ENCODE measurements at regions not wholly inside any gene's neighbourhood (a gene's known extent, or its start where the extent isn't known, plus 50 kb on each side); places are given as distances from the start of the nearest gene placed in this dataset.
A peak's percentile ranks its signal among the peaks of the same experiment; 100 is the strongest.
"Not testable (repeated sequence)": the region's sequence is repeated elsewhere in the genome, so short reads cannot be mapped to it uniquely, and the experiment has no call there.

GRCh38 chrX:25442499-25442898, 426.7 kb upstream of the ARX start:
- Mint-ChIP-seq H3K4me1 (ENCODE audit: low read depth) (no peaks in the 10 kb centered on the region), H3K27me3 (ENCODE audit: insufficient read depth) (no peaks in the 10 kb centered on the region), H3K9me3 (no peaks in the 10 kb centered on the region), H3K27ac (no peak overlapping the region), H3K4me3 (no peak overlapping the region), H3K36me3 (ENCODE audit: low read depth) (no peaks in the 10 kb centered on the region)
- DNase-seq (ENCODE audit: low spot score), result no peak
- intact Hi-C loops (cut with micrococcal nuclease), result no loop called here

GRCh38 chrX:25433307-25433706, 417.5 kb upstream of the ARX start:
- no peak overlapping the region for H3K27ac Mint-ChIP-seq
- no peaks in the 10 kb centered on the region for H3K4me1 Mint-ChIP-seq (ENCODE audit: low read depth)
- no peaks in the 10 kb centered on the region for H3K9me3 Mint-ChIP-seq
- intact Hi-C loops (cut with micrococcal nuclease), result no loop called here
- H3K27me3 Mint-ChIP-seq (ENCODE audit: insufficient read depth), result no peaks in the 10 kb centered on the region
- no peak overlapping the region for H3K4me3 Mint-ChIP-seq
- no peak for DNase-seq (ENCODE audit: low spot score)
- no peaks in the 10 kb centered on the region for H3K36me3 Mint-ChIP-seq (ENCODE audit: low read depth)

GRCh38 chrX:25432396-25432795, 416.6 kb upstream of the ARX start:
- Mint-ChIP-seq H3K36me3 (ENCODE audit: low read depth) (no peaks in the 10 kb centered on the region), H3K4me1 (ENCODE audit: low read depth) (no peaks in the 10 kb centered on the region), H3K4me3 (no peak overlapping the region), H3K9me3 (peaks cover 3% of the 10 kb centered on the region), H3K27ac (no peak overlapping the region), H3K27me3 (ENCODE audit: insufficient read depth) (no peaks in the 10 kb centered on the region)
- no peak for DNase-seq (ENCODE audit: low spot score)
- intact Hi-C loops (cut with micrococcal nuclease), result no loop called here

- Mint-ChIP-seq H3K4me3 (no peak overlapping the region), H3K36me3 (ENCODE audit: low read depth) (no peaks in the 10 kb centered on the region), H3K4me1 (ENCODE audit: low read depth) (no peaks in the 10 kb centered on the region), H3K9me3 (peaks cover 8% of the 10 kb centered on the region), H3K27me3 (ENCODE audit: insufficient read depth) (no peaks in the 10 kb centered on the region), H3K27ac (no peak overlapping the region)
- intact Hi-C loops (cut with micrococcal nuclease), result no loop called here
- DNase-seq (ENCODE audit: low spot score), result no peak
Measured at GRCh38 chrX:25427873-25428555, 412.2 kb upstream of the ARX start.

- DNase-seq (ENCODE audit: low spot score); intact Hi-C loops (cut with micrococcal nuclease); H3K9me3 Mint-ChIP-seq; H3K27me3 Mint-ChIP-seq (ENCODE audit: insufficient read depth); H3K4me1 Mint-ChIP-seq (ENCODE audit: low read depth); H3K27ac Mint-ChIP-seq; H3K36me3 Mint-ChIP-seq (ENCODE audit: low read depth); H3K4me3 Mint-ChIP-seq: not testable (repeated sequence)
Measured at GRCh38 chrX:25404163-25404562, 388.4 kb upstream of the ARX start.

- H3K27ac Mint-ChIP-seq, result no peak overlapping the region
- intact Hi-C loops (cut with micrococcal nuclease), result no loop called here
- no peak overlapping the region for H3K4me3 Mint-ChIP-seq
Measured at GRCh38 chrX:25389266-25389665, 373.5 kb upstream of the ARX start.

GRCh38 chrX:25383196-25383595, 367.4 kb upstream of the ARX start:
- no peak for DNase-seq (ENCODE audit: low spot score)
- H3K27me3 Mint-ChIP-seq (ENCODE audit: insufficient read depth), result no peaks in the 10 kb centered on the region
- H3K9me3 Mint-ChIP-seq, result no peaks in the 10 kb centered on the region
- H3K36me3 Mint-ChIP-seq (ENCODE audit: low read depth), result no peaks in the 10 kb centered on the region
- no peak overlapping the region for H3K27ac Mint-ChIP-seq
- intact Hi-C loops (cut with micrococcal nuclease), result no loop called here
- H3K4me1 Mint-ChIP-seq (ENCODE audit: low read depth), result no peaks in the 10 kb centered on the region
- H3K4me3 Mint-ChIP-seq, result no peak overlapping the region

More at GRCh38 chrX:25389266-25389665, 373.5 kb upstream of the ARX start:
- no peaks in the 10 kb centered on the region for H3K4me1 Mint-ChIP-seq (ENCODE audit: low read depth)
- H3K36me3 Mint-ChIP-seq (ENCODE audit: low read depth), result no peaks in the 10 kb centered on the region
- DNase-seq (ENCODE audit: low spot score), result no peak
- no peaks in the 10 kb centered on the region for H3K27me3 Mint-ChIP-seq (ENCODE audit: insufficient read depth)
- peaks cover 4% of the 10 kb centered on the region for H3K9me3 Mint-ChIP-seq

GRCh38 chrX:25356456-25356855, 340.7 kb upstream of the ARX start:
- Mint-ChIP-seq H3K4me1 (ENCODE audit: low read depth) (no peaks in the 10 kb centered on the region), H3K27ac (no peak overlapping the region), H3K4me3 (no peak overlapping the region), H3K27me3 (ENCODE audit: insufficient read depth) (no peaks in the 10 kb centered on the region), H3K36me3 (ENCODE audit: low read depth) (no peaks in the 10 kb centered on the region), H3K9me3 (no peaks in the 10 kb centered on the region)
- DNase-seq (ENCODE audit: low spot score), result no peak
- intact Hi-C loops (cut with micrococcal nuclease), result no loop called here

GRCh38 chrX:25344161-25344936, 328.6 kb upstream of the ARX start:
- no peaks in the 10 kb centered on the region for H3K36me3 Mint-ChIP-seq (ENCODE audit: low read depth)
- H3K4me1 Mint-ChIP-seq (ENCODE audit: low read depth), result no peaks in the 10 kb centered on the region
- H3K27ac Mint-ChIP-seq, result no peak overlapping the region
- no peak for DNase-seq (ENCODE audit: low spot score)
- intact Hi-C loops (cut with micrococcal nuclease), result no loop called here
- no peaks in the 10 kb centered on the region for H3K9me3 Mint-ChIP-seq
- H3K4me3 Mint-ChIP-seq, result no peak overlapping the region
- no peaks in the 10 kb centered on the region for H3K27me3 Mint-ChIP-seq (ENCODE audit: insufficient read depth)

GRCh38 chrX:25343060-25343459, 327.3 kb upstream of the ARX start:
- H3K27me3 Mint-ChIP-seq (ENCODE audit: insufficient read depth), result no peaks in the 10 kb centered on the region
- no peak overlapping the region for H3K27ac Mint-ChIP-seq
- intact Hi-C loops (cut with micrococcal nuclease), result no loop called here
- no peaks in the 10 kb centered on the region for H3K36me3 Mint-ChIP-seq (ENCODE audit: low read depth)
- H3K4me3 Mint-ChIP-seq, result no peak overlapping the region
- H3K4me1 Mint-ChIP-seq (ENCODE audit: low read depth), result no peaks in the 10 kb centered on the region
- DNase-seq (ENCODE audit: low spot score), result no peak
- no peaks in the 10 kb centered on the region for H3K9me3 Mint-ChIP-seq

- no peaks in the 10 kb centered on the region for H3K36me3 Mint-ChIP-seq (ENCODE audit: low read depth)
- intact Hi-C loops (cut with micrococcal nuclease), result no loop called here
- DNase-seq (ENCODE audit: low spot score), result no peak
- H3K27ac Mint-ChIP-seq, result peak overlapping the region; percentile 55
- no peaks in the 10 kb centered on the region for H3K9me3 Mint-ChIP-seq
- H3K4me1 Mint-ChIP-seq (ENCODE audit: low read depth), result no peaks in the 10 kb centered on the region
- H3K27me3 Mint-ChIP-seq (ENCODE audit: insufficient read depth), result no peaks in the 10 kb centered on the region
- H3K4me3 Mint-ChIP-seq, result no peak overlapping the region
Measured at GRCh38 chrX:25337841-25338240, 322.1 kb upstream of the ARX start.

GRCh38 chrX:25300994-25301393, 285.2 kb upstream of the ARX start:
- Mint-ChIP-seq H3K4me1 (ENCODE audit: low read depth) (no peaks in the 10 kb centered on the region), H3K27me3 (ENCODE audit: insufficient read depth) (no peaks in the 10 kb centered on the region), H3K4me3 (no peak overlapping the region), H3K36me3 (ENCODE audit: low read depth) (no peaks in the 10 kb centered on the region), H3K9me3 (no peaks in the 10 kb centered on the region), H3K27ac (no peak overlapping the region)
- intact Hi-C loops (cut with micrococcal nuclease), result no loop called here
- no peak for DNase-seq (ENCODE audit: low spot score)

- intact Hi-C loops (cut with micrococcal nuclease), result no loop called here
- Mint-ChIP-seq H3K9me3 (no peaks in the 10 kb centered on the region), H3K27me3 (ENCODE audit: insufficient read depth) (no peaks in the 10 kb centered on the region), H3K4me3 (no peak overlapping the region), H3K36me3 (ENCODE audit: low read depth) (no peaks in the 10 kb centered on the region), H3K27ac (no peak overlapping the region), H3K4me1 (ENCODE audit: low read depth) (no peaks in the 10 kb centered on the region)
- DNase-seq (ENCODE audit: low spot score), result no peak
Measured at GRCh38 chrX:25296850-25297249, 281.1 kb upstream of the ARX start.

All from activated T-helper 1 cell treated with anti-CD3 and anti-CD28 coated beads, Interleukin-12 subunit alpha, Interleukin-12 subunit beta, Interleukin-2, Interleukin-4 antibody, amounts not matched to agents 30 ng/mL and 10 ng/mL and 1 ng/mL, durations not matched to agents 14 hours and 24 hours and 36 hours (primary cell).